GM12874 (cell line): ENCODE measurements at regions not wholly inside any gene's neighbourhood (a gene's known extent, or its start where the extent isn't known, plus 50 kb on each side); places are given as distances from the start of the nearest gene placed in this dataset.

Experiments used
- CTCF ChIP-seq: IDR thresholded peaks from 2 replicates; pipeline ENCODE4 v1.5.1; 2011; ENCODE audit warnings: low read depth, mild to moderate bottlenecking, control low read depth, low read length, moderate library complexity; ENCODE audit not compliant: insufficient read depth

GRCh38 chr18:34483198-34483597 is 226.9 kb upstream of the DTNA start:
- no peak for TF ChIP-seq CTCF

- no peak for TF ChIP-seq CTCF
Observed at GRCh38 chr18:34491719-34492118, 218.4 kb upstream of the DTNA start.

GRCh38 chr18:34492652-34493051 is 217.4 kb upstream of the DTNA start:
- no peak for TF ChIP-seq CTCF

- no peak for TF ChIP-seq CTCF
Observed at GRCh38 chr18:34493099-34493544, 217.0 kb upstream of the DTNA start.

- no peak for TF ChIP-seq CTCF
Observed at GRCh38 chr18:34493566-34494358, 216.3 kb upstream of the DTNA start.

- no peak for TF ChIP-seq CTCF
Observed at GRCh38 chr18:34494359-34494696, 215.8 kb upstream of the DTNA start.

GRCh38 chr18:34495506-34495905 is 214.6 kb upstream of the DTNA start:
- no peak for TF ChIP-seq CTCF
